Endodermal cell (in vitro differentiated cells): ENCODE measurements at regions not wholly inside any gene's neighbourhood (a gene's known extent, or its start where the extent isn't known, plus 50 kb on each side); places are given as distances from the start of the nearest gene placed in this dataset.

ENCODE experiments used
- DNase-seq: peaks from one replicate; pipeline ENCODE4 v3.0.0-alpha.2; 2017
- H3K27ac ChIP-seq: 2 replicates; pipeline ENCODE4 v1.5.1; 2013; ENCODE audit warnings: mild to moderate bottlenecking, low read depth, low read length, moderate library complexity
- H3K27me3 ChIP-seq: 2 replicates; pipeline ENCODE4 v1.6.1; 2013; ENCODE audit warnings: mild to moderate bottlenecking, low read length, moderate library complexity; ENCODE audit not compliant: insufficient read depth, control insufficient read depth, poor library complexity, severe bottlenecking
- H3K36me3 ChIP-seq: 2 replicates; pipeline ENCODE4 v1.7.0; 2013; ENCODE audit warnings: mild to moderate bottlenecking, low read length, moderate library complexity; ENCODE audit not compliant: control insufficient read depth, insufficient read depth
- H3K4me1 ChIP-seq: one replicate; pipeline ENCODE4 v1.7.0; 2013; ENCODE audit warnings: low read length; ENCODE audit not compliant: control insufficient read depth, insufficient read depth
- H3K4me3 ChIP-seq: 2 replicates; pipeline ENCODE4 v1.5.1; 2013; ENCODE audit warnings: mild to moderate bottlenecking, low read length, moderate library complexity
- H3K9ac ChIP-seq: 2 replicates; pipeline ENCODE4 v1.6.1; 2013; ENCODE audit warnings: mild to moderate bottlenecking, low read length, moderate library complexity; ENCODE audit not compliant: poor library complexity, severe bottlenecking; ENCODE audit errors: extremely low read depth
- H3K9me3 ChIP-seq: 2 replicates; pipeline ENCODE4 v1.6.1; 2013; ENCODE audit warnings: mild to moderate bottlenecking, low read length, moderate library complexity; ENCODE audit not compliant: control insufficient read depth
- H3K27ac Mint-ChIP-seq: 2 replicates; pipeline ENCODE4 v1.8.0; 2020; ENCODE audit warnings: mixed read lengths
- H3K27me3 Mint-ChIP-seq: 2 replicates; pipeline ENCODE4 v1.8.0; 2021; ENCODE audit warnings: mild to moderate bottlenecking, mixed read lengths; ENCODE audit not compliant: insufficient read depth
- H3K36me3 Mint-ChIP-seq: 2 replicates; pipeline ENCODE4 v1.8.0; 2020; ENCODE audit warnings: low read depth, mixed read lengths
- H3K4me1 Mint-ChIP-seq: 2 replicates; pipeline ENCODE4 v1.8.0; 2020; ENCODE audit warnings: mixed read lengths
- H3K4me3 Mint-ChIP-seq: 2 replicates; pipeline ENCODE4 v1.8.0; 2020; ENCODE audit warnings: mild to moderate bottlenecking, moderate library complexity, mixed read lengths
- H3K9me3 Mint-ChIP-seq: 2 replicates; pipeline ENCODE4 v1.8.0; 2020; ENCODE audit warnings: mild to moderate bottlenecking, mixed read lengths
- CTCF ChIP-seq: fragments of 200-600 bp; sonication (generic); conservative IDR thresholded peaks from 2 replicates; pipeline ENCODE4 v1.5.0; 2021; ENCODE audit warnings: antibody characterized with exemption, mild to moderate bottlenecking
- whole genome bisulfite sequencing, 2 experiments: methylation state at CpG; one replicate each; pipeline versions ENCODE4 v1.1.5 to v1.1.7; 2013; ENCODE audit warnings: missing lambda C conversion rate in 2 of 2, mixed read lengths in 1 of 2; ENCODE audit not compliant: insufficient coverage in 1 of 2, insufficient read length in 1 of 2; 5-methylcytosine and 5-hydroxymethylcytosine counted together

- no peak overlapping the region for H3K4me3 ChIP-seq
- no peak overlapping the region for H3K9ac ChIP-seq
- peaks cover 8% of the 10 kb centered on the region for H3K4me1 ChIP-seq
- no peaks in the 10 kb centered on the region for H3K27me3 ChIP-seq
- WGBS, 2 experiments = 85% methylated on average over 3 of the region's 4 CpGs; no CpG with 5 or more reads in 1 of the 2 experiments
- H3K36me3 Mint-ChIP-seq = peaks cover 12% of the 10 kb centered on the region
- peaks cover 21% of the 10 kb centered on the region for H3K9me3 ChIP-seq
- peaks cover 22% of the 10 kb centered on the region for H3K4me1 Mint-ChIP-seq
- DNase-seq = no peak
- H3K4me3 Mint-ChIP-seq = no peak overlapping the region
- no peak overlapping the region for H3K27ac ChIP-seq
- no peaks in the 10 kb centered on the region for H3K27me3 Mint-ChIP-seq
- no peak for TF ChIP-seq CTCF
- no peaks in the 10 kb centered on the region for H3K36me3 ChIP-seq
- peaks cover 23% of the 10 kb centered on the region for H3K9me3 Mint-ChIP-seq
- H3K27ac Mint-ChIP-seq = no peak overlapping the region
Measured at GRCh38 chr5:107782561-107783169, 111.9 kb upstream of the EFNA5 start.

- WGBS, 2 experiments = 97% methylated on average over 1 of the region's 1 CpG; no CpG with 5 or more reads in 1 of the 2 experiments
- Mint-ChIP-seq H3K27ac (no peak overlapping the region), H3K36me3 (peaks cover 12% of the 10 kb centered on the region), H3K9me3 (peaks cover 23% of the 10 kb centered on the region), H3K4me1 (peaks cover 33% of the 10 kb centered on the region), H3K4me3 (no peak overlapping the region), H3K27me3 (no peaks in the 10 kb centered on the region)
- no peaks in the 10 kb centered on the region for H3K36me3 ChIP-seq
- peak overlapping the region; percentile 37 for H3K4me3 ChIP-seq
- no peak overlapping the region for H3K27ac ChIP-seq
- DNase-seq = no peak
- H3K27me3 ChIP-seq = no peaks in the 10 kb centered on the region
- H3K4me1 ChIP-seq = peaks cover 14% of the 10 kb centered on the region
- peaks cover 18% of the 10 kb centered on the region for H3K9me3 ChIP-seq
- no peak for TF ChIP-seq CTCF
- no peak overlapping the region for H3K9ac ChIP-seq
Measured at GRCh38 chr5:107781451-107781850, 110.7 kb upstream of the EFNA5 start.

GRCh38 chr5:107779437-107779836, 108.7 kb upstream of the EFNA5 start:
- Mint-ChIP-seq H3K27ac (no peak overlapping the region), H3K9me3 (peaks cover 23% of the 10 kb centered on the region), H3K4me3 (no peak overlapping the region), H3K27me3 (no peaks in the 10 kb centered on the region), H3K36me3 (peaks cover 12% of the 10 kb centered on the region), H3K4me1 (peaks cover 40% of the 10 kb centered on the region)
- no CpG with 5 or more reads among the region's 2 CpGs for WGBS, 2 experiments
- peaks cover 14% of the 10 kb centered on the region for H3K4me1 ChIP-seq
- no peaks in the 10 kb centered on the region for H3K36me3 ChIP-seq
- DNase-seq = no peak
- no peak for TF ChIP-seq CTCF
- no peak overlapping the region for H3K4me3 ChIP-seq
- no peak overlapping the region for H3K9ac ChIP-seq
- no peak overlapping the region for H3K27ac ChIP-seq
- H3K9me3 ChIP-seq = peaks cover 18% of the 10 kb centered on the region
- H3K27me3 ChIP-seq = no peaks in the 10 kb centered on the region
